ENCODE measurements at regions not wholly inside any gene's neighbourhood (a gene's known extent, or its start where the extent isn't known, plus 50 kb on each side); places are given as distances from the start of the nearest gene placed in this dataset.

DNA sequence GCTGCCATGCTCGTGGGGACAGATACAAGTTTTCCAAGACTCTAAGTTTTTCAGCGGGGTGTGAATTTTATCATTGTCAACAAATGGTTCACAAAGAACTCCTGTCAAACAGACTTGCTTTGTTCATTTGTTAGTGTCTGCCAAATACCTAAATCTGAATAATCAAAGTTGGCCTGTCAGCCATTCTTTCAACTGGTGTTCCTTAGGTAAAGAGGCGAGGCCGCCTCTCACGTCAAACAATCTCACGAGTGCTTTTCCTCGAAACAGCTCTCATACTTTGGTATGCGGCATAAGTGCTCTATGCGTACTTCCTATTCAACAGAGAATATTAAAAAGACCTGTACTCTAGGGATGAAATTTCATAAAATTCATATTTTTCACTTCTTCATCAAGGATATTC, 51.4 kb upstream of the KANK4 start:
- Histone ChIP-seq H3K4me1 (ENCODE audit: control insufficient read depth, extremely low read depth, insufficient read depth, low read length) (no peaks in the 10 kb centered on the region), H3K9me1 (replicated peaks; ENCODE audit: control insufficient read depth, extremely low read depth, insufficient read depth, low read length) (no peaks in the 10 kb centered on the region), H3K9ac (replicated peaks; ENCODE audit: extremely low read depth, insufficient read depth, low read length) (no peak overlapping the region), H3K27me3 (ENCODE audit: control insufficient read depth in 2 of 2, insufficient read depth in 2 of 2, low read length in 2 of 2) (no peaks in the 10 kb centered on the region), H3K36me3 (ENCODE audit: control insufficient read depth in 2 of 2, extremely low read depth in 1 of 2, insufficient read depth in 2 of 2, low read length in 2 of 2) (no peaks in the 10 kb centered on the region), H3K9me3 (replicated peaks; ENCODE audit: control insufficient read depth, insufficient read depth, low read length) (no peaks in the 10 kb centered on the region), H2AFZ (ENCODE audit: low read depth, low read length) (no peak overlapping the region), H3K79me2 (ENCODE audit: control insufficient read depth, insufficient read depth, low read length) (no peaks in the 10 kb centered on the region), H4K20me1 (replicated peaks; ENCODE audit: control insufficient read depth, extremely low read depth, insufficient read depth, low read length) (no peaks in the 10 kb centered on the region), H3K27ac (ENCODE audit: insufficient read depth, low read depth, low read length) (no peak overlapping the region), H3K4me2 (ENCODE audit: insufficient read depth, low read length) (no peak overlapping the region), H3K4me3 (replicated peaks in 1 of 3; ENCODE audit: insufficient read depth in 1 of 3, low read depth in 1 of 3, low read length in 3 of 3) (no peak overlapping the region)
- intact Hi-C loops (cut with micrococcal nuclease) (no loop called here), dilution Hi-C loops (cut with MboI; ENCODE audit: extremely low pct_ligation_motif_present, low sequenced_read_pairs) (no loop called here)
- ChIA-PET POLR2A (no interaction called here), CTCF (no interaction called here)
- BruUV-seq (replicated peaks) = no TSS peak
- DNase-seq (ENCODE audit: low read depth, low spot score) (no peak), FAIRE-seq (no peak)
- TF ChIP-seq, protein P1, sequence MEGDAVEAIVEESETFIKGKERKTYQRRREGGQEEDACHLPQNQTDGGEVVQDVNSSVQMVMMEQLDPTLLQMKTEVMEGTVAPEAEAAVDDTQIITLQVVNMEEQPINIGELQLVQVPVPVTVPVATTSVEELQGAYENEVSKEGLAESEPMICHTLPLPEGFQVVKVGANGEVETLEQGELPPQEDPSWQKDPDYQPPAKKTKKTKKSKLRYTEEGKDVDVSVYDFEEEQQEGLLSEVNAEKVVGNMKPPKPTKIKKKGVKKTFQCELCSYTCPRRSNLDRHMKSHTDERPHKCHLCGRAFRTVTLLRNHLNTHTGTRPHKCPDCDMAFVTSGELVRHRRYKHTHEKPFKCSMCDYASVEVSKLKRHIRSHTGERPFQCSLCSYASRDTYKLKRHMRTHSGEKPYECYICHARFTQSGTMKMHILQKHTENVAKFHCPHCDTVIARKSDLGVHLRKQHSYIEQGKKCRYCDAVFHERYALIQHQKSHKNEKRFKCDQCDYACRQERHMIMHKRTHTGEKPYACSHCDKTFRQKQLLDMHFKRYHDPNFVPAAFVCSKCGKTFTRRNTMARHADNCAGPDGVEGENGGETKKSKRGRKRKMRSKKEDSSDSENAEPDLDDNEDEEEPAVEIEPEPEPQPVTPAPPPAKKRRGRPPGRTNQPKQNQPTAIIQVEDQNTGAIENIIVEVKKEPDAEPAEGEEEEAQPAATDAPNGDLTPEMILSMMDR (IDR thresholded peaks at IDR 0.05; ENCODE audit: extremely low read depth in 1 of 2, insufficient read depth in 1 of 2, low read depth in 1 of 2, low read length in 2 of 2) = no peak
- TF ChIP-seq, protein P2, sequence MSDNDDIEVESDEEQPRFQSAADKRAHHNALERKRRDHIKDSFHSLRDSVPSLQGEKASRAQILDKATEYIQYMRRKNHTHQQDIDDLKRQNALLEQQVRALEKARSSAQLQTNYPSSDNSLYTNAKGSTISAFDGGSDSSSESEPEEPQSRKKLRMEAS (IDR thresholded peaks at IDR 0.05; ENCODE audit: insufficient read depth, insufficient read length) = no peak
- TF ChIP-seq FOS (IDR thresholded peaks at IDR 0.05; ENCODE audit: borderline replicate concordance, insufficient read depth, low read length) = no peak
- TF ChIP-seq POLR2AphosphoS5 (IDR thresholded peaks at IDR 0.05; ENCODE audit: insufficient read depth, low read depth, low read length) = no peak
- TF ChIP-seq JUN (IDR thresholded peaks at IDR 0.05; ENCODE audit: borderline replicate concordance, insufficient read depth, insufficient read length, low read depth) = no peak
- no peak for TF ChIP-seq GATA2 (IDR thresholded peaks at IDR 0.05; ENCODE audit: insufficient read depth, insufficient read length, low read depth, low read length)
- no peak for TF ChIP-seq MYC (IDR thresholded peaks at IDR 0.05; ENCODE audit: low read depth, low read length)
- TF ChIP-seq EZH2 (IDR thresholded peaks at IDR 0.05; ENCODE audit: borderline replicate concordance, low read depth, low read length, severe bottlenecking) = no peak
- no peak for TF ChIP-seq POLR2A (IDR thresholded peaks at IDR 0.05; ENCODE audit: low read depth, low read length)
